BLaER1 treated with 17β-estradiol and CSF1 and Interleukin-3, amounts not matched to agents 10 nM and 100 nM (cell line): ENCODE measurements at regions not wholly inside any gene's neighbourhood (a gene's known extent, or its start where the extent isn't known, plus 50 kb on each side); places are given as distances from the start of the nearest gene placed in this dataset.

Experiments
- H3K27ac ChIP-seq, 11 experiments: shearing (Covaris generic); formaldehyde crosslinking; 2 replicates each; pipeline ENCODE4 v1.8.1; 2022
- H3K27me3 ChIP-seq, 11 experiments: shearing (Covaris generic); formaldehyde crosslinking; 2 replicates each; pipeline ENCODE4 v1.8.1; 2022
- H3K36me3 ChIP-seq, 11 experiments: shearing (Covaris generic); formaldehyde crosslinking; 2 replicates each; pipeline ENCODE4 v1.8.1; 2022
- H3K4me1 ChIP-seq, 10 experiments: shearing (Covaris generic); formaldehyde crosslinking; 2 replicates each; pipeline ENCODE4 v1.8.1; 2022
- H3K4me2 ChIP-seq, 11 experiments: shearing (Covaris generic); formaldehyde crosslinking; 2 replicates each; pipeline ENCODE4 v1.8.1; 2022
- H3K4me3 ChIP-seq, 10 experiments: shearing (Covaris generic); formaldehyde crosslinking; 2 replicates each; pipeline ENCODE4 v1.8.1; 2022
- H3K9ac ChIP-seq, 11 experiments: shearing (Covaris generic); formaldehyde crosslinking; 2 replicates each; pipeline ENCODE4 v1.8.1; 2022
- H3K9me3 ChIP-seq, 11 experiments: shearing (Covaris generic); formaldehyde crosslinking; replicated peaks in 1 of 11; 2 replicates each; pipeline ENCODE4 v1.8.1; 2022
- H4K20me1 ChIP-seq, 11 experiments: shearing (Covaris generic); formaldehyde crosslinking; 2 replicates each; pipeline ENCODE4 v1.8.1; 2022
- Cebpa-rat ChIP-seq, 11 experiments: shearing (Covaris generic); IDR thresholded peaks; 2 replicates each; pipeline ENCODE4 v1.8.1; 2022

DNA sequence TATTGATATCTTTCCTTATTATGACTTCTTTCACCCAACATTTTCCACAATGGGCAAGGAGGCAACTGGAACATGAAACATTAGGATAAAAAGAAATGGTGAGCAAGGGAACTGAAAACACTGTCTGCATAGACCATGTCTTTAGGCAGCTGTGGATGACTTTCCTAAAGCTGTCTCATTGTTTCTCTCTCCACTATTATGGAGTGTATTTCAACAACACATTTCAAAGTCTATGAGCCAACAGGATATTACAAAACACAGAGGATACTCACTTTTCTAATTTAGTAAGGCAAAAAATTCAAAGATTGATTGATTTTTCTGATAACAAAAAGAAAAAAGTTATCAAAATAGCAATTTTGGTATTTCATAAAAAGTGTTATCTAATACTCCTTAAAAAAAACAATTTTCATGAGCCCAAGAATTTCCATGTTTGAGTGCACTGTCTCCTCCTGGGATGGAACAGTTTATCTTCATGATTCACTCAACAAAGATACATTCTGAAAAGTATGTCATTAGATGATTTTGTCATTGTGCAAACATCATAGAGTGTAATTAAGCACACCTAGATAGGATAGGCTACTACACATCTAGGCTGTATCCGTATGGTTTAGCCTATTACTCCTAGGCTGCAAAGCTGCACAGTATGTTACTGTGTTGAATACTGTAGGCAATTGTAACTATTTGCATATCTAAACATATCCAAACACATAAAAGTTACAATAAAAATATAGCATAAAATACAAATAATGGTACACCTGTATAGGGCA lies 1568.4 kb downstream of the SLITRK5 start:
- Histone ChIP-seq H3K4me3 (no peak overlapping the region), H3K27me3 (no peaks in the 10 kb centered on the region), H4K20me1 (no peaks in the 10 kb centered on the region), H3K27ac (no peak overlapping the region), H3K9me3 (no peaks in the 10 kb centered on the region), H3K4me1 (no peaks in the 10 kb centered on the region), H3K9ac (no peak overlapping the region), H3K4me2 (no peak overlapping the region), H3K36me3 (no peaks in the 10 kb centered on the region)
- TF ChIP-seq Cebpa-rat (IDR thresholded peaks at IDR 0.05) = no peak

DNA sequence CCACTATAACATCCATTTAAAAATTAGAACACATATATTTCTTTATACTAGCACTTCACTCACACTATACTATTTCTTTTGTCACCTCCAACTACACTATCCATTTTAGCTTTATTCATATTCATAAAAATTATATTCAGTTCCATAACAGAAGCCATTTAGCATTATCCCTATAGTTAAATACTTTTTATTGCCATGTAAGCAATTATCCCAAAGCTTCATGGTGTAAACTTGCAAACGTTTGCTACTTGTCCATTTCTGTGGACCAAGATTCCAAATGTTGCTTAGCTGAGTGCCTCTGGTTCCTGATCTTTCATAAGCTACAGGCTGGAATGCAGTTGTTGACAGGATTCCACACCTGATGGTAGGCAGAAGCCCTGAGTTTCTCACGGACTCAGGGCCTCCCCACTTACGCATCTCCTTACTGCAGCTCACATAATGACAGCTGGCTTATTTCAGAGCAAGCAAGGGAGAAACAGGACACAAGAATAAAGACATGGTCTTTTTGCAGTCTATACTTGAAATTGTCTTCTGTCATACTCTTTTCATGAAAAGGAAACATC lies 1584.8 kb downstream of the SLITRK5 start:
- H3K27me3 ChIP-seq = no peaks in the 10 kb centered on the region
- H3K4me3 ChIP-seq = no peak overlapping the region
- H3K9me3 ChIP-seq = peaks cover 4 to 21% (median 8%) of the 10 kb centered on the region in 11 experiments; a peak in 13 of 22 replicates
- no peak for TF ChIP-seq Cebpa-rat (IDR thresholded peaks at IDR 0.05)
- no peak overlapping the region for H3K4me2 ChIP-seq
- H3K9ac ChIP-seq = no peak overlapping the region
- no peaks in the 10 kb centered on the region for H3K36me3 ChIP-seq
- H3K27ac ChIP-seq = no peak overlapping the region
- H4K20me1 ChIP-seq = no peaks in the 10 kb centered on the region
- no peaks in the 10 kb centered on the region for H3K4me1 ChIP-seq

- Histone ChIP-seq H3K27ac (no peak overlapping the region), H4K20me1 (no peaks in the 10 kb centered on the region)
- TF ChIP-seq Cebpa-rat (IDR thresholded peaks at IDR 0.05) = no peak
Measured at GRCh38 chr13:89267734-89268133, 1596.6 kb downstream of the SLITRK5 start.

DNA sequence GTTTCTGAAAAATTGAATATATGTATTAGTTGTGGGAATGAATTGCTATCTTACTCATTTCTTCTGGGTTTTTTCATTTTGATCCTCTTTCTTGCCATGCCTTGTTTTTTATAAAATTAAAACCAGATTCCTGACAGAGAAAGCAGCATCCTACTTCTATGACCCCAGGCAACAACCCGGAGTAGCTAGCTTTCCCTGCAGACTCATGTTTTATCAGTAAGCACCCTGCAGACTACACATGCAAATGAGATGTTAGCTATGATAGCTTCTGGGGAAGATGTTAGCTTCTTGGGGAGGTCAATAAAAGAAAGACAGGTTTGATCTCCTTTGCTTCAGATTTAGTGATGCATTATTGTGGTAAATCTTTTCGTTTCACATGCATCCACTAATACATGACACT lies 1598.6 kb downstream of the SLITRK5 start:
- Histone ChIP-seq H3K27ac (no peak overlapping the region), H3K9me3 (no peaks in the 10 kb centered on the region), H3K27me3 (no peaks in the 10 kb centered on the region), H4K20me1 (no peaks in the 10 kb centered on the region), H3K4me2 (no peak overlapping the region), H3K36me3 (no peaks in the 10 kb centered on the region), H3K4me1 (no peaks in the 10 kb centered on the region), H3K9ac (no peak overlapping the region), H3K4me3 (no peak overlapping the region)
- TF ChIP-seq Cebpa-rat (IDR thresholded peaks at IDR 0.05) = no peak

More at GRCh38 chr13:89267734-89268133, 1596.6 kb downstream of the SLITRK5 start:
- Histone ChIP-seq H3K4me3 (no peak overlapping the region), H3K9me3 (no peaks in the 10 kb centered on the region), H3K36me3 (no peaks in the 10 kb centered on the region), H3K4me1 (no peaks in the 10 kb centered on the region), H3K4me2 (no peak overlapping the region), H3K9ac (no peak overlapping the region), H3K27me3 (no peaks in the 10 kb centered on the region)

- Histone ChIP-seq H3K27me3 (no peaks in the 10 kb centered on the region), H3K27ac (no peak overlapping the region), H3K4me3 (no peak overlapping the region), H3K36me3 (no peaks in the 10 kb centered on the region), H4K20me1 (no peaks in the 10 kb centered on the region), H3K4me2 (no peak overlapping the region), H3K9me3 (no peaks in the 10 kb centered on the region), H3K9ac (no peak overlapping the region), H3K4me1 (no peaks in the 10 kb centered on the region)
- TF ChIP-seq Cebpa-rat (IDR thresholded peaks at IDR 0.05) = no peak
Measured at GRCh38 chr13:89270736-89271135, 1599.6 kb downstream of the SLITRK5 start.

DNA sequence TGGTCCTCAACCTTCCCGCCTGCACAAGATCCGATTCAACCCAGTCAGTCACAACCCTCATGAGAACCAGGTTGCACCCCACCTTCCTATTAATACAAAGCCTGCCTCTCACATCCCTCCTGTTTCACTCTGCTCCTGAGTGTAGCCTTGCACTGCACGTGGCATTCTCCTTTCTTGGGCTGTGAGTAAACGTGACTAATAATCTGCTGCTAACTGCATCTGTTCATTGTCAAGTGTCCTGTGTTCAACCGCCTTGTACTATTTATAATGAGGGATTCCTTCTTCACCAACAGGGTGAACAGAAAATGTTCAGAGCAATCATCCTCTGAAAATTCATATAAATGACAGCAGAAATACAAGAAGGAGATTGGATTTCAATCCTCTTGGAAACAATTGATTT lies 1608.2 kb downstream of the SLITRK5 start:
- no peaks in the 10 kb centered on the region for H3K9me3 ChIP-seq
- H3K9ac ChIP-seq = no peak overlapping the region
- no peaks in the 10 kb centered on the region for H3K27me3 ChIP-seq
- H4K20me1 ChIP-seq = no peaks in the 10 kb centered on the region
- H3K4me2 ChIP-seq = no peak overlapping the region
- no peaks in the 10 kb centered on the region for H3K4me1 ChIP-seq
- no peak overlapping the region for H3K4me3 ChIP-seq
- H3K27ac ChIP-seq = no peak overlapping the region
- no peaks in the 10 kb centered on the region for H3K36me3 ChIP-seq
- TF ChIP-seq Cebpa-rat (IDR thresholded peaks at IDR 0.05) = no peak

- no peaks in the 10 kb centered on the region for H3K9me3 ChIP-seq
- no peak overlapping the region for H3K4me2 ChIP-seq
- H3K27me3 ChIP-seq = no peaks in the 10 kb centered on the region
- no peaks in the 10 kb centered on the region for H3K4me1 ChIP-seq
- H3K36me3 ChIP-seq = no peaks in the 10 kb centered on the region
- H3K27ac ChIP-seq = no peak overlapping the region
- no peak overlapping the region for H3K4me3 ChIP-seq
- no peak overlapping the region for H3K9ac ChIP-seq
- no peak for TF ChIP-seq Cebpa-rat (IDR thresholded peaks at IDR 0.05)
- H4K20me1 ChIP-seq = no peaks in the 10 kb centered on the region
Measured at GRCh38 chr13:89281331-89281730, 1610.2 kb downstream of the SLITRK5 start.

- no peak overlapping the region for H3K4me2 ChIP-seq
- H3K4me3 ChIP-seq = no peak overlapping the region
- H3K9ac ChIP-seq = no peak overlapping the region
- H3K9me3 ChIP-seq = peaks cover 0 to 6% (median 4%) of the 10 kb centered on the region in 11 experiments; a peak in 6 of 22 replicates
- H3K27me3 ChIP-seq = no peaks in the 10 kb centered on the region
- no peaks in the 10 kb centered on the region for H3K36me3 ChIP-seq
- H4K20me1 ChIP-seq = no peaks in the 10 kb centered on the region
- H3K27ac ChIP-seq = no peak overlapping the region
- TF ChIP-seq Cebpa-rat (IDR thresholded peaks at IDR 0.05) = no peak
- H3K4me1 ChIP-seq = no peaks in the 10 kb centered on the region
Measured at GRCh38 chr13:89282241-89282640, 1611.1 kb downstream of the SLITRK5 start.

- Histone ChIP-seq H3K4me3 (no peak overlapping the region), H3K4me1 (no peaks in the 10 kb centered on the region), H3K36me3 (no peaks in the 10 kb centered on the region), H3K9ac (no peak overlapping the region), H3K9me3 (peaks cover 0 to 12% (median 5%) of the 10 kb centered on the region in 11 experiments; a peak in 6 of 22 replicates), H4K20me1 (no peaks in the 10 kb centered on the region), H3K27me3 (no peaks in the 10 kb centered on the region), H3K27ac (no peak overlapping the region), H3K4me2 (no peak overlapping the region)
- TF ChIP-seq Cebpa-rat (IDR thresholded peaks at IDR 0.05) = no peak
Measured at GRCh38 chr13:89287381-89287780, 1616.2 kb downstream of the SLITRK5 start.
